ENCODE measurements at regions not wholly inside any gene's neighbourhood (a gene's known extent, or its start where the extent isn't known, plus 50 kb on each side); places are given as distances from the start of the nearest gene placed in this dataset.

- intact Hi-C loops (cut with micrococcal nuclease; ENCODE audit: unreplicated experiment): no loop called here
- H3K4me1 ChIP-seq (ENCODE audit: insufficient read depth, low read length, poor library complexity, severe bottlenecking): no peaks in the 10 kb centered on the region
- DNase-seq (ENCODE audit: low spot score): no peak
- ChIA-PET POLR2A (interaction anchor here (0.6 to 0.7 kb wide), 2 partner anchors 209 to 332 kb away, joined by 3 to 6 read pairs; no protein-coding TSS in a partner anchor), CTCF (ENCODE audit: unreplicated experiment) (no interaction called here)
- no peaks in the 10 kb centered on the region for H3K79me2 ChIP-seq (ENCODE audit: insufficient read depth, low read depth, low read length)
- no peak overlapping the region for H3K27ac ChIP-seq (ENCODE audit: low read depth, low read length, poor library complexity, severe bottlenecking)
- H4K20me1 ChIP-seq (ENCODE audit: insufficient read depth, low read length): no peaks in the 10 kb centered on the region
- H3K4me2 ChIP-seq (ENCODE audit: low read length): no peak overlapping the region
- no TSS peak for BruUV-seq (replicated peaks)
- no peaks in the 10 kb centered on the region for H3K9me3 ChIP-seq (ENCODE audit: low read length)
- H3K36me3 ChIP-seq (ENCODE audit: insufficient read depth, low read length): no peaks in the 10 kb centered on the region
- no peak overlapping the region for H3K4me3 ChIP-seq (ENCODE audit: low read depth, low read length, poor library complexity, severe bottlenecking)
- no peaks in the 10 kb centered on the region for H3K9me2 ChIP-seq (ENCODE audit: insufficient read depth, low read length)
- no peak overlapping the region for H2AFZ ChIP-seq (ENCODE audit: low read length)
- TF ChIP-seq CTCF (conservative IDR thresholded peaks at IDR 0.05; ENCODE audit: low read length): no peak
- TF ChIP-seq EZH2phosphoT487 (IDR thresholded peaks at IDR 0.05; ENCODE audit: borderline replicate concordance, low read depth, low read length): no peak
Observed at GRCh38 chr10:25818751-25819150, 115.3 kb upstream of the MYO3A start.

- no peaks in the 10 kb centered on the region for H3K9me3 ChIP-seq (ENCODE audit: low read length)
- H2AFZ ChIP-seq (ENCODE audit: low read length): no peak overlapping the region; the same call in 1 of the 2 replicates
- CTCF ChIA-PET (ENCODE audit: unreplicated experiment): no interaction called here
- H3K4me3 ChIP-seq (ENCODE audit: low read depth, low read length, poor library complexity, severe bottlenecking): no peak overlapping the region
- H3K4me2 ChIP-seq (ENCODE audit: low read length): peak overlapping the region; percentile 12; the same call in 1 of the 2 replicates
- no peaks in the 10 kb centered on the region for H3K79me2 ChIP-seq (ENCODE audit: insufficient read depth, low read depth, low read length)
- H3K36me3 ChIP-seq (ENCODE audit: insufficient read depth, low read length): no peaks in the 10 kb centered on the region
- H4K20me1 ChIP-seq (ENCODE audit: insufficient read depth, low read length): no peaks in the 10 kb centered on the region
- POLR2A ChIA-PET: interaction anchor here (1.3 kb wide), 1 partner anchor 8 kb away, joined by 5 read pairs; no protein-coding TSS in a partner anchor
- H3K27ac ChIP-seq (ENCODE audit: low read depth, low read length, poor library complexity, severe bottlenecking): no peak overlapping the region
- TF ChIP-seq EZH2phosphoT487 (IDR thresholded peaks at IDR 0.05; ENCODE audit: borderline replicate concordance, low read depth, low read length) (no peak), CTCF (conservative IDR thresholded peaks at IDR 0.05; ENCODE audit: low read length) (no peak)
- H3K9me2 ChIP-seq (ENCODE audit: insufficient read depth, low read length): no peaks in the 10 kb centered on the region
- no peak for DNase-seq (ENCODE audit: low spot score)
- BruUV-seq (replicated peaks): no TSS peak
- intact Hi-C loops (cut with micrococcal nuclease; ENCODE audit: unreplicated experiment): no loop called here
- no peaks in the 10 kb centered on the region for H3K4me1 ChIP-seq (ENCODE audit: insufficient read depth, low read length, poor library complexity, severe bottlenecking)
Observed at GRCh38 chr10:25820472-25820871, 113.6 kb upstream of the MYO3A start.

- CTCF ChIA-PET (ENCODE audit: unreplicated experiment): no interaction called here
- H3K36me3 ChIP-seq (ENCODE audit: insufficient read depth, low read length): no peaks in the 10 kb centered on the region
- intact Hi-C loops (cut with micrococcal nuclease; ENCODE audit: unreplicated experiment): no loop called here
- H3K27ac ChIP-seq (ENCODE audit: low read depth, low read length, poor library complexity, severe bottlenecking): no peak overlapping the region
- H3K9me2 ChIP-seq (ENCODE audit: insufficient read depth, low read length): no peaks in the 10 kb centered on the region
- H3K79me2 ChIP-seq (ENCODE audit: insufficient read depth, low read depth, low read length): no peaks in the 10 kb centered on the region
- BruUV-seq (replicated peaks): no TSS peak
- POLR2A ChIA-PET: interaction anchor here (0.5 to 1.3 kb wide), 2 partner anchors 9 to 63 kb away, joined by 3 to 5 read pairs; no protein-coding TSS in a partner anchor
- H4K20me1 ChIP-seq (ENCODE audit: insufficient read depth, low read length): no peaks in the 10 kb centered on the region
- H3K9me3 ChIP-seq (ENCODE audit: low read length): no peaks in the 10 kb centered on the region
- H3K4me1 ChIP-seq (ENCODE audit: insufficient read depth, low read length, poor library complexity, severe bottlenecking): no peaks in the 10 kb centered on the region
- no peak overlapping the region for H3K4me3 ChIP-seq (ENCODE audit: low read depth, low read length, poor library complexity, severe bottlenecking)
- no peak for DNase-seq (ENCODE audit: low spot score)
- no peak for TF ChIP-seq EZH2phosphoT487 (IDR thresholded peaks at IDR 0.05; ENCODE audit: borderline replicate concordance, low read depth, low read length)
- no peak for TF ChIP-seq CTCF (conservative IDR thresholded peaks at IDR 0.05; ENCODE audit: low read length)
- H2AFZ ChIP-seq (ENCODE audit: low read length): peak overlapping the region; percentile 55; the same call in 1 of the 2 replicates
- peak overlapping the region; percentile 12; the same call in 1 of the 2 replicates for H3K4me2 ChIP-seq (ENCODE audit: low read length)
Observed at GRCh38 chr10:25820874-25821273, 113.2 kb upstream of the MYO3A start.

Measured in OCI-LY7 (cell line).